Aorta (tissue), 5 donors: ENCODE measurements at regions not wholly inside any gene's neighbourhood (a gene's known extent, or its start where the extent isn't known, plus 50 kb on each side); places are given as distances from the start of the nearest gene placed in this dataset.

Experiments used
- ATAC-seq: fragments of 200-7000 bp; cut with Tn5 transposase; one replicate; pipeline ENCODE4 v1.9.1; 2022; ENCODE audit warnings: moderate library complexity; ENCODE audit not compliant: low FRiP score
- DNase-seq, 2 donors: peaks; one replicate each; pipeline ENCODE4 v3.0.0-alpha.2; 2020
- H3K27ac ChIP-seq, 2 donors: one replicate each; pipeline ENCODE4 v1.5.1; 2013; ENCODE audit warnings: low read length in 2 of 2, mild to moderate bottlenecking in 2 of 2, moderate library complexity in 2 of 2, control low read depth in 1 of 2, inconsistent platforms in 1 of 2, low read depth in 1 of 2
- H3K27me3 ChIP-seq, 2 donors: one replicate each; pipeline ENCODE4 v1.6.1; 2013; ENCODE audit warnings: control low read depth in 1 of 2, low read length in 1 of 2, mild to moderate bottlenecking in 1 of 2, moderate library complexity in 1 of 2; ENCODE audit not compliant: insufficient read depth in 2 of 2, control insufficient read depth in 1 of 2
- H3K36me3 ChIP-seq, 2 donors: one replicate each; pipeline ENCODE4 v1.6.1; 2013; ENCODE audit warnings: control low read depth in 1 of 2, low read length in 1 of 2, mild to moderate bottlenecking in 1 of 2; ENCODE audit not compliant: insufficient read depth in 2 of 2, control insufficient read depth in 1 of 2
- H3K4me1 ChIP-seq, 2 donors: one replicate each; pipeline ENCODE4 v1.6.1; 2013; ENCODE audit warnings: low read length in 2 of 2, control low read depth in 1 of 2, mild to moderate bottlenecking in 1 of 2, moderate library complexity in 1 of 2; ENCODE audit not compliant: insufficient read depth in 2 of 2, control insufficient read depth in 1 of 2
- H3K4me3 ChIP-seq, 2 donors: one replicate each; pipeline ENCODE4 v1.5.1; 2013; ENCODE audit warnings: low read length in 2 of 2, control low read depth in 1 of 2, mild to moderate bottlenecking in 1 of 2
- H3K9me3 ChIP-seq: one replicate; pipeline ENCODE4 v1.6.1; 2013; ENCODE audit warnings: mild to moderate bottlenecking, low read length; ENCODE audit not compliant: control insufficient read depth
- WGBS, 2 donors: extraction: QIAGEN DNeasy Blood & Tissue Kit; methylation state at CpG; one replicate each; pipeline ENCODE4 v1.1.7; 2013; 5-methylcytosine and 5-hydroxymethylcytosine counted together
- intact Hi-C, 2 donors: fragments of 100-400 bp; cut with DNase I; formaldehyde crosslinking; loops; one replicate each; pipeline versions ENCODE4 v1.14.2 to v1.15.0; 2022
- donor health status: healthy with polysubstance abuse.
- donor health status: Bipolar disorder and iron deficiency.
- donor health status: DM: no; HTN: no; CAD: no.
- donor health status: DM: no; HTN: no; CAD: no.
- donor health status: DM: yes; HTN: yes; CAD: no.

DNA sequence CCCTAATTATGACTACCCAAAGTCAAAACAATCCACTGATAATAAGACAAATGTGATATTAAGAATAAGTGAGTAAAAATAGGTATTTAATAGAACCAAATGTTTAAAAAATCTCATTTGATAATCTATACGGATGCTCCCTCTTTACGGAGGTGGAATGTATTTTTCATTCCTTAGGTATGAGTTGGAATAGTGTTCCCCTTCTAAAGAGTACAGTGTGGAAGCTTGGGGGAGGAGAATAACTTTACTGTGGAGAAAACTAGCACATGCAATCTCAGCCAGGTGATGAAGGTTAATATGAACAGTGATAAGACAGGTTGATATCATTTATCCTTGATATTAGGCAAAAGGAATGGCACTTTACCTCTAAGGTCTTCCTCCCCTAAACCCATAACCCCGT lies 74.6 kb downstream of the GPR88 start:
- peaks cover 2 to 3% of the 10 kb centered on the region in 2 donors for H3K4me1 ChIP-seq
- no peak overlapping the region for H3K4me3 ChIP-seq
- H3K27ac ChIP-seq: no peak overlapping the region
- intact Hi-C loops: no loop called here
- no peak for DNase-seq
- WGBS, 2 donors: 77 to 81% methylated on average over 3 of the region's 3 CpGs
- no peaks in the 10 kb centered on the region for H3K9me3 ChIP-seq
- H3K36me3 ChIP-seq: no peaks in the 10 kb centered on the region
- no peak for ATAC-seq
- no peaks in the 10 kb centered on the region for H3K27me3 ChIP-seq

DNA sequence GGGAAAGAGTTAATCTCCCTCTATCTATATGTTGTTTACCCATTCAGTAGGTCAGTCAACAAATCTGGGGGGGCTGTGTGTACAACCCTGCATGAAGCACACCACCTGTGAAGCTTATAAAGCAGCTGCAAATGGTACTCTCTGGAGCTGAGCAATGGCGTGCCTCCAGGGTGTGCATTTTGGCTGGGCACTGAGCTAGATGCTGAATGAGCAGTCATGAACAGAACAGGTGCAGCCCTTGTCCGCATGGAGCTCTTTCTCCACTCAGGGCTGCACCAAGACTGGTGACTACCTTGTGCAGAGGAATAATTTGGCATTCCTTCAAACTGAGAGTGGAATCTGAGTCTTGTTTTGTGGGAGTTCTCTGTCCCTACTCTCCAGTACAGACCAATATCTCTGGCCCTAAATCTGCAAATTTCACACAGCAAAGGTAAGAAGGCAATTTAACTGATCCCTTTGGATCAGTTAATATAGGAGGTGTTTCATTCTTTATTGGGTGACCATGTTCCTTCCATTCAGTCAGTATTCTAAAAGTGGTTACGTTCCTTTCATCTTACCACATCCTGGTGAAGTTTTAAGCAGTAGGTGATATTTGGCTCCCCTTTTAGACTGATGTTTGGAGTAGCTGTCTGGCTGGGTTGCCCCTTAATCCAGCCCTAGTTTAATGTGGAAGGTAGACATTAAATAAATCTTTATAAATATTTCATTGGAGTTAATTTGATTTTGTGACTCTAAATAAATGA lies 76.0 kb downstream of the GPR88 start:
- WGBS, 2 donors: 93 to 94% methylated on average over 3 of the region's 3 CpGs
- DNase-seq: no peak
- Histone ChIP-seq H3K36me3 (no peaks in the 10 kb centered on the region), H3K27me3 (no peaks in the 10 kb centered on the region), H3K9me3 (no peaks in the 10 kb centered on the region), H3K4me3 (no peak overlapping the region), H3K4me1 (peaks cover 2 to 3% of the 10 kb centered on the region in 2 donors), H3K27ac (no peak overlapping the region)
- intact Hi-C loops: no loop called here
- ATAC-seq: no peak

DNA sequence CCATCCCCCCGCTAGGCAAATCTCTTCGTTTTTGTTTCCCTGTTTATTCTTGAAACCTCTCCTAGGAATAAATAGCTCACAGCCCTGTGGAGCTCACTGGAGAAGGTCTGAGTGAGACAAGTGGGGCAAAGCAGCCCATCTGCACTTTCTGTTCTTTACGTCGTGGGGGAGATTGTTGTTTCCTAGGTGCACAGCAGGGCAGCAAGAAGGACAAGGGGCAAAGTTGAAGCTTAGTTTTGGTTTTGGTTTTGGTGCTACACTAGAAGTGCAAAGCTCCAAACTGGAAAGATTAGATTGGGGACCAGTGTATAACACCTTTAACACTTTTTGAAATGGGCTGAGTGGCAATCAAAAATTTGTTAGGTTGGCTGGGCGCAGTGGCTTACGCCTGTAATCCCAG lies 76.6 kb downstream of the GPR88 start:
- H3K27me3 ChIP-seq: no peaks in the 10 kb centered on the region
- H3K27ac ChIP-seq: no peak overlapping the region
- H3K4me3 ChIP-seq: no peak overlapping the region
- no peak for DNase-seq
- no peak for ATAC-seq
- 88 to 90% methylated on average over 6 of the region's 6 CpGs for WGBS, 2 donors
- H3K4me1 ChIP-seq: peaks cover 2 to 3% of the 10 kb centered on the region in 2 donors
- H3K9me3 ChIP-seq: no peaks in the 10 kb centered on the region
- intact Hi-C loops: no loop called here
- H3K36me3 ChIP-seq: no peaks in the 10 kb centered on the region

- WGBS, 2 donors: 93% methylated on average over 4 of the region's 4 CpGs
- H3K36me3 ChIP-seq: no peaks in the 10 kb centered on the region
- ATAC-seq (no peak), DNase-seq (no peak)
- H3K27me3 ChIP-seq: no peaks in the 10 kb centered on the region
- intact Hi-C loops: no loop called here
- H3K9me3 ChIP-seq: no peaks in the 10 kb centered on the region
- no peak overlapping the region for H3K27ac ChIP-seq
- peaks cover 0 to 3% of the 10 kb centered on the region in 2 donors for H3K4me1 ChIP-seq
- H3K4me3 ChIP-seq: no peak overlapping the region
Measured at GRCh38 chr1:100615686-100616085, 77.7 kb downstream of the GPR88 start.

DNA sequence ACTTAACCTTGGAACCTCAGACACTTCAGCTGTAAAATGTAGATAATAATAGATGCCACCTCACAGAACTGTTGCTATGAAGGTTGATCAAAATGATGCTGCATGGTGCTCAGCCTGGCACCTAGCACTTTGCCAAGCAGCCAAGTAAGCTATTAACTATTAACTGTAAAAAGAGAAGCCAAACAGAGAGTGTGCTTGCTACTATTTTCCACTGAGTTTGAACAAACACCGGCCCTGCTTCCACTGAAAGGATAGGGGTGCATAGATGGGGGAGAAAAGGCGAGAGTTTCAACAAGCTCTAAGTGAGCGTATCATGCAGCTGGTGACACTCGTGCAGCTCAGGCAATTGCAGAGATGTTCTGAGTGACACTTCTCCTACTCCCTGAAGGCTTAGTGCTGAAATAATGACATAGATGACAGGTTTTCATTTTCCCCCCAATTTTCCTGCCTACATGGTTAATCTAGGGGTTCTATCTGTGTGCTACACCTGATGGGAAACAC lies 78.2 kb downstream of the GPR88 start:
- no peak overlapping the region for H3K27ac ChIP-seq
- no peaks in the 10 kb centered on the region for H3K9me3 ChIP-seq
- no peak overlapping the region for H3K4me3 ChIP-seq
- no peaks in the 10 kb centered on the region for H3K27me3 ChIP-seq
- WGBS, 2 donors: 84 to 88% methylated on average over 4 of the region's 4 CpGs
- peaks cover 0 to 3% of the 10 kb centered on the region in 2 donors for H3K4me1 ChIP-seq
- H3K36me3 ChIP-seq: no peaks in the 10 kb centered on the region
- intact Hi-C loops: no loop called here
- DNase-seq (no peak), ATAC-seq (no peak)

DNA sequence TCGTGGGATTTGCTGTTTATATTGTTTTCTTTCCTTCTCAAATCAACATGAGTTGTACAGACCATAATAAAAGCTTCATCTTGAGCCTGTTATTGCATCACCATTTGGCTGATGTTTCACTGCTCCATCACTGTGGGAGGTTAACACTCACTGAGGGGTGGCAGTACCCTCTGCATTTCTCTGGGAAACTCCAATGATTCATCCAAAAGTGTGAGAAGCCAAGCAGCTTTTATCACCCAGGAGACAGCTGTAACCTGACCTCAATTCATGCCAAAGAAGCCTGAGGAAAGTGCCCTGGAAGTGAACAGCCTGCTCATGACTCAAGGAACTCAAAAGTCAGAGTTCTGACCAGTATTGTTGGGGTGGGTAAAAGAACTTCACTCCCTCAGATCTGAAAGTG lies 84.1 kb downstream of the GPR88 start:
- no peak overlapping the region for H3K27ac ChIP-seq
- H3K27me3 ChIP-seq: no peaks in the 10 kb centered on the region
- no peak for DNase-seq

GRCh38 chr1:100622506-100622905 lies 84.6 kb downstream of the GPR88 start:
- no peaks in the 10 kb centered on the region for H3K9me3 ChIP-seq

More for the DNA sequence above, 84.1 kb downstream of the GPR88 start:
- no peaks in the 10 kb centered on the region for H3K36me3 ChIP-seq
- no peaks in the 10 kb centered on the region for H3K4me1 ChIP-seq
- 3 to 5% methylated on average over 1 of the region's 1 CpG for WGBS, 2 donors
- H3K9me3 ChIP-seq: no peaks in the 10 kb centered on the region
- ATAC-seq: no peak
- H3K4me3 ChIP-seq: no peak overlapping the region
- intact Hi-C loops: no loop called here

DNA sequence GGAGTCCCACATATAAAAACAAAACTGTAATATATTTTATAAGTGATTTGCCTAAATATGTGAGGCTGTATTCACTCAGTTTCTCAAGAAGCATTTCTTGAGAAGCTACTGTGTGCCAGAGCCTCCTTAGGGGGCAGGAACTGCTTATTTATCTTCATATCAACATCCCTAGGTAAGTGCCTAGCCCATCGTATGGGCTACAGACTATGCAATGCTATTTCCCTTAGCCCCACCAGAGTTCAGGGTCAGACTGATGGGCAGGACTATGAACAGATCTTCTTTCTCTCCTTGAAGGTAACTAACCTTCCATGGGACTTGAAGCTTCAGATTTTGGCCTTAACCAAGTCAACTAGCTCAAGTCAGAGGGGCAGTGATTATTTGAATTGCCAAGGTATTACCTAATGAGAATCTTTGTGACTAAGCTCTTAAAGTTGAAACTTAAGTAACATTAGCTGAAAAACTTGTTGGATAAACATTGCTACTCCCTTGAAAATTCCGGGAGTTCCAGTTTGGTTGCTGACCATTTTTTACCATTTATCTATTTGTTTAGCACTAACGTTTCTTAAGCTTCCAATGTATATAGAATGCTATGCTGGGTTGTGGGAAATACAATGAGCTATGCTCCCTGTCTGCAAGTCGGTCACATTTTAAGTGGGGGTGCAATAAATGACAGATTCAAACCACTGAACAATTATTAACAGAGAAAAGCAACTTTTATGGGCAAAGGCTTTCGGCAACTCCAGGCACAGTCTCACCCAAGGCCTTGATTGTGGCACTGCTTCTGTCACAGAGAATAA lies 85.2 kb downstream of the GPR88 start:
- no peak for ATAC-seq
- Histone ChIP-seq H3K9me3 (no peaks in the 10 kb centered on the region), H3K4me3 (no peak overlapping the region), H3K36me3 (no peaks in the 10 kb centered on the region), H3K27me3 (no peaks in the 10 kb centered on the region), H3K4me1 (no peaks in the 10 kb centered on the region), H3K27ac (no peak overlapping the region)
- WGBS, 2 donors: 55 to 56% methylated on average over 5 of the region's 5 CpGs
- intact Hi-C loops: no loop called here
- DNase-seq: no peak

More at GRCh38 chr1:100622506-100622905, 84.6 kb downstream of the GPR88 start:
- no peak for ATAC-seq
- Histone ChIP-seq H3K27me3 (no peaks in the 10 kb centered on the region), H3K27ac (no peak overlapping the region), H3K4me3 (no peak overlapping the region), H3K36me3 (no peaks in the 10 kb centered on the region), H3K4me1 (no peaks in the 10 kb centered on the region)
- intact Hi-C loops: no loop called here
- no peak for DNase-seq
- 88 to 93% methylated on average over 1 of the region's 1 CpG for WGBS, 2 donors
